RWPE2 (cell line): ENCODE measurements at regions not wholly inside any gene's neighbourhood (a gene's known extent, or its start where the extent isn't known, plus 50 kb on each side); places are given as distances from the start of the nearest gene placed in this dataset.
A peak's percentile ranks its signal among the peaks of the same experiment; 100 is the strongest.

Source experiments
- ATAC-seq: fragments of 200-7000 bp; cut with Tn5 transposase; 3 replicates; pipeline ENCODE4 v1.9.1; 2021; ENCODE audit warnings: low read depth
- DNase-seq: peaks from one replicate; pipeline ENCODE4 v3.0.0-alpha.2; 2020; ENCODE audit warnings: low spot score
- H3K27ac ChIP-seq: fragments of 450-650 bp; 2 replicates; pipeline ENCODE4 v1.5.1; 2017; ENCODE audit warnings: mild to moderate bottlenecking; ENCODE audit not compliant: poor library complexity, severe bottlenecking
- H3K27me3 ChIP-seq: fragments of 250-450 bp; sonication (Bioruptor Pico); 2 replicates; pipeline ENCODE4 v1.5.1; 2021; ENCODE audit warnings: mild to moderate bottlenecking, moderate library complexity; ENCODE audit not compliant: insufficient read depth, poor library complexity, severe bottlenecking
- H3K36me3 ChIP-seq: fragments of 250-450 bp; sonication (Bioruptor Pico); 2 replicates; pipeline ENCODE4 v1.5.1; 2020; ENCODE audit warnings: low read depth, mild to moderate bottlenecking, moderate library complexity
- H3K4me1 ChIP-seq: fragments of 250-450 bp; sonication (Bioruptor Pico); 2 replicates; pipeline ENCODE4 v1.5.1; 2021; ENCODE audit warnings: mild to moderate bottlenecking, moderate library complexity; ENCODE audit not compliant: insufficient read depth, poor library complexity, severe bottlenecking
- H3K4me3 ChIP-seq: fragments of 250-450 bp; sonication (Bioruptor Pico); 2 replicates; pipeline ENCODE4 v1.5.1; 2021; ENCODE audit warnings: mild to moderate bottlenecking, moderate library complexity; ENCODE audit not compliant: severe bottlenecking
- H3K9me3 ChIP-seq: fragments of 250-450 bp; sonication (Bioruptor Pico); 2 replicates; pipeline ENCODE4 v1.5.1; 2021; ENCODE audit warnings: mild to moderate bottlenecking, moderate library complexity; ENCODE audit not compliant: severe bottlenecking
- CTCF ChIP-seq: fragments of 450-650 bp; IDR thresholded peaks from one replicate; pipeline ENCODE4 v1.5.1; 2017; ENCODE audit warnings: mild to moderate bottlenecking, moderate library complexity; ENCODE audit not compliant: poor library complexity, severe bottlenecking

- no peak for DNase-seq
- Histone ChIP-seq H3K27me3 (no peaks in the 10 kb centered on the region), H3K9me3 (no peaks in the 10 kb centered on the region), H3K27ac (no peak overlapping the region), H3K36me3 (no peaks in the 10 kb centered on the region), H3K4me1 (no peaks in the 10 kb centered on the region), H3K4me3 (no peak overlapping the region)
- no peak for ATAC-seq
- TF ChIP-seq CTCF = no peak
These were observed 87.5 kb upstream of the RIOK3 start for GRCh38 chr18:23365602-23366001.

GRCh38 chr18:23369266-23369665, 83.8 kb upstream of the RIOK3 start:
- ATAC-seq = no peak
- Histone ChIP-seq H3K27me3 (no peaks in the 10 kb centered on the region), H3K27ac (no peak overlapping the region), H3K9me3 (no peaks in the 10 kb centered on the region), H3K4me1 (no peaks in the 10 kb centered on the region), H3K36me3 (no peaks in the 10 kb centered on the region), H3K4me3 (no peak overlapping the region)
- TF ChIP-seq CTCF = no peak
- no peak for DNase-seq

- Histone ChIP-seq H3K9me3 (no peaks in the 10 kb centered on the region), H3K36me3 (no peaks in the 10 kb centered on the region; the same call in 1 of the 2 replicates), H3K4me1 (peaks cover 14% of the 10 kb centered on the region), H3K27ac (no peak overlapping the region), H3K27me3 (no peaks in the 10 kb centered on the region), H3K4me3 (no peak overlapping the region)
- TF ChIP-seq CTCF = no peak
- DNase-seq (no peak), ATAC-seq (no peak)
These were observed 79.5 kb upstream of the RIOK3 start for GRCh38 chr18:23373570-23373969.

GRCh38 chr18:23377669-23378301, 75.3 kb upstream of the RIOK3 start:
- H3K4me1 ChIP-seq = peaks cover 17% of the 10 kb centered on the region
- peak; percentile 75 for ATAC-seq
- H3K27me3 ChIP-seq = no peaks in the 10 kb centered on the region
- H3K36me3 ChIP-seq = no peaks in the 10 kb centered on the region; the same call in 1 of the 2 replicates
- no peak overlapping the region for H3K4me3 ChIP-seq
- no peak for TF ChIP-seq CTCF
- no peaks in the 10 kb centered on the region for H3K9me3 ChIP-seq
- no peak for DNase-seq
- H3K27ac ChIP-seq = peak overlapping the region; percentile 91

DNA sequence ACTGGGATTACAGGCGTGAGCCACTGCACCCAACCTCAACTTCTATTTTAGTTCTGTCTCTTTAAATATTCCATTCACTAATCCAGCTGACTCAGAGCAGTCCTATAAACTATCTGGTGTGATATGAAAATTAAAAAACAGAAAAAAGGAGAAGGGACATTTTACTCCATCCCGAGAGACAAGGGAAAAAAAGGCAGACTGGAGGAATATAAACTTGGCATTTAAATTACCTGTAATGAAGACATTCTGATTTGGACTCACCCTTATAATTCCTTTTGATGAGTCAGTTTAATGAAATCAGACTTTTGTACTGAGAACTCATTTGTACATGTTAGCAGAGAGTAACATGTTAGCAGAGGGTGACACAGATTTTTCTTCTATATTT, 74.8 kb upstream of the RIOK3 start:
- H3K36me3 ChIP-seq = no peaks in the 10 kb centered on the region; the same call in 1 of the 2 replicates
- H3K4me1 ChIP-seq = peaks cover 17% of the 10 kb centered on the region
- TF ChIP-seq CTCF = no peak
- H3K27ac ChIP-seq = peak overlapping the region; percentile 91
- no peaks in the 10 kb centered on the region for H3K9me3 ChIP-seq
- H3K27me3 ChIP-seq = no peaks in the 10 kb centered on the region
- DNase-seq = no peak
- no peak overlapping the region for H3K4me3 ChIP-seq
- ATAC-seq = peak; percentile 84
